GM23248 (cell line): ENCODE measurements at regions not wholly inside any gene's neighbourhood (a gene's known extent, or its start where the extent isn't known, plus 50 kb on each side); places are given as distances from the start of the nearest gene placed in this dataset.

Experiments
- EZH2 ChIP-seq: fragments of 200-600 bp; sonication (generic); IDR thresholded peaks from 2 replicates; pipeline ENCODE4 v1.6.1; 2018; ENCODE audit warnings: antibody characterized with exemption, mild to moderate bottlenecking; ENCODE audit not compliant: insufficient read depth, poor library complexity, severe bottlenecking
- EZH2phosphoT487 ChIP-seq: fragments of 200-600 bp; sonication (generic); IDR thresholded peaks from 2 replicates; pipeline ENCODE4 v1.6.1; 2018; ENCODE audit warnings: antibody characterized with exemption, moderate library complexity, mild to moderate bottlenecking, low read depth; ENCODE audit not compliant: insufficient read depth

- TF ChIP-seq EZH2phosphoT487: no peak
- TF ChIP-seq EZH2: no peak
Measured at GRCh38 chrX:121365572-121366161, 318.3 kb downstream of the GLUD2 start.
